GM21423 (cell line): ENCODE measurements at regions not wholly inside any gene's neighbourhood (a gene's known extent, or its start where the extent isn't known, plus 50 kb on each side); places are given as distances from the start of the nearest gene placed in this dataset.

Experiments used
- ATAC-seq: cut with Tn5 transposase; IDR thresholded peaks from one replicate; pipeline ENCODE4 v1.9.1; 2021; ENCODE audit warnings: mild to moderate bottlenecking, moderate library complexity; ENCODE audit not compliant: unreplicated experiment

- no peak for ATAC-seq
These were observed 619.0 kb downstream of the SLC4A3 start for GRCh38 chr2:220246386-220246785.

- no peak for ATAC-seq
These were observed 620.3 kb downstream of the SLC4A3 start for GRCh38 chr2:220247588-220248350.

- ATAC-seq, result no peak
These were observed 632.2 kb downstream of the SLC4A3 start for GRCh38 chr2:220259662-220260061.

GRCh38 chr2:220263300-220263699 is 635.9 kb downstream of the SLC4A3 start:
- ATAC-seq, result no peak

GRCh38 chr2:220269367-220269766 is 641.9 kb downstream of the SLC4A3 start:
- ATAC-seq, result no peak

- ATAC-seq, result no peak
These were observed 643.1 kb downstream of the SLC4A3 start for GRCh38 chr2:220270481-220271070.

GRCh38 chr2:220272656-220273055 is 645.2 kb downstream of the SLC4A3 start:
- no peak for ATAC-seq

- no peak for ATAC-seq
These were observed 645.7 kb downstream of the SLC4A3 start for GRCh38 chr2:220273082-220273481.

- ATAC-seq, result no peak
These were observed 648.0 kb downstream of the SLC4A3 start for GRCh38 chr2:220275454-220275853.

- no peak for ATAC-seq
These were observed 649.5 kb downstream of the SLC4A3 start for GRCh38 chr2:220276741-220277444.

- no peak for ATAC-seq
These were observed 650.1 kb downstream of the SLC4A3 start for GRCh38 chr2:220277445-220277975.

GRCh38 chr2:220278022-220278421 is 650.6 kb downstream of the SLC4A3 start:
- no peak for ATAC-seq

GRCh38 chr2:220279372-220279771 is 651.9 kb downstream of the SLC4A3 start:
- no peak for ATAC-seq

- no peak for ATAC-seq
These were observed 652.4 kb downstream of the SLC4A3 start for GRCh38 chr2:220279840-220280239.

GRCh38 chr2:220280736-220281135 is 653.3 kb downstream of the SLC4A3 start:
- ATAC-seq, result no peak

- ATAC-seq, result no peak
These were observed 654.3 kb downstream of the SLC4A3 start for GRCh38 chr2:220281771-220282170.

GRCh38 chr2:220282236-220282635 is 654.8 kb downstream of the SLC4A3 start:
- ATAC-seq, result no peak

- no peak for ATAC-seq
These were observed 666.5 kb downstream of the SLC4A3 start for GRCh38 chr2:220293966-220294365.

- ATAC-seq, result no peak
These were observed 668.7 kb downstream of the SLC4A3 start for GRCh38 chr2:220296174-220296573.

- no peak for ATAC-seq
These were observed 669.7 kb downstream of the SLC4A3 start for GRCh38 chr2:220297093-220297492.

- ATAC-seq, result no peak
These were observed 673.4 kb downstream of the SLC4A3 start for GRCh38 chr2:220300806-220301205.

- no peak for ATAC-seq
These were observed 675.3 kb downstream of the SLC4A3 start for GRCh38 chr2:220302756-220303155.
